Uterus (tissue), 2 donors: ENCODE measurements at regions not wholly inside any gene's neighbourhood (a gene's known extent, or its start where the extent isn't known, plus 50 kb on each side); places are given as distances from the start of the nearest gene placed in this dataset.

Experiments
- POLR2A ChIP-seq, 2 donors: fragments of 450-650 bp; IDR thresholded peaks; one replicate each; pipeline ENCODE4 v1.6.1; 2016; ENCODE audit warnings: antibody characterized with exemption in 2 of 2, mild to moderate bottlenecking in 1 of 2, moderate library complexity in 1 of 2
- TF ChIP-seq, protein P1 (sequence below), 4 experiments: fragments of 200-600 bp in 2 of 4; fragments of 450-650 bp in 2 of 4; sonication (generic) in 2 of 4; IDR thresholded peaks; one replicate each; pipeline ENCODE4 v1.5.1; 2016 to 2019; ENCODE audit warnings: antibody characterized with exemption in 4 of 4, mild to moderate bottlenecking in 2 of 4, moderate library complexity in 1 of 4

DNA sequence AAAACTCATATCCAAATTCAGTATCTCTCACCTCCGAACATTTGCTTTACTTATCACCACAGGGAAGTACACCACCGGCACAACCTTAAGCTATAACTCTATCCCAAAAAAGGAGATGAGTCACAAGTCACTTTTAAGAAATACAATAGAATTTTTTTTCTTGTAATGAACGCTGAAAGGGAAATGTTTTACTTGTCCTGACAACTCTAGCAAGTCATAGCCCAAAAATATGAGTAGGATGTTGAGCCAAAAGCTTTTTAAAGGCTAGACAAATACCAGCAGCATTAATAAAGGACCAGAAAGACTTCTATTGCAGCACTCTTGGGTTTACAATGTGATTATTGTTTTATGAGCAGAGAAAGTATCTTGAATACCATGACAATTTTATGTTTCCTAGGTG, 147.3 kb upstream of the FST start:
- TF ChIP-seq, protein P1, sequence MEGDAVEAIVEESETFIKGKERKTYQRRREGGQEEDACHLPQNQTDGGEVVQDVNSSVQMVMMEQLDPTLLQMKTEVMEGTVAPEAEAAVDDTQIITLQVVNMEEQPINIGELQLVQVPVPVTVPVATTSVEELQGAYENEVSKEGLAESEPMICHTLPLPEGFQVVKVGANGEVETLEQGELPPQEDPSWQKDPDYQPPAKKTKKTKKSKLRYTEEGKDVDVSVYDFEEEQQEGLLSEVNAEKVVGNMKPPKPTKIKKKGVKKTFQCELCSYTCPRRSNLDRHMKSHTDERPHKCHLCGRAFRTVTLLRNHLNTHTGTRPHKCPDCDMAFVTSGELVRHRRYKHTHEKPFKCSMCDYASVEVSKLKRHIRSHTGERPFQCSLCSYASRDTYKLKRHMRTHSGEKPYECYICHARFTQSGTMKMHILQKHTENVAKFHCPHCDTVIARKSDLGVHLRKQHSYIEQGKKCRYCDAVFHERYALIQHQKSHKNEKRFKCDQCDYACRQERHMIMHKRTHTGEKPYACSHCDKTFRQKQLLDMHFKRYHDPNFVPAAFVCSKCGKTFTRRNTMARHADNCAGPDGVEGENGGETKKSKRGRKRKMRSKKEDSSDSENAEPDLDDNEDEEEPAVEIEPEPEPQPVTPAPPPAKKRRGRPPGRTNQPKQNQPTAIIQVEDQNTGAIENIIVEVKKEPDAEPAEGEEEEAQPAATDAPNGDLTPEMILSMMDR (IDR thresholded peaks at IDR 0.05): no peak
- TF ChIP-seq POLR2A (IDR thresholded peaks at IDR 0.05): no peak
